H54 (cell line): ENCODE measurements at regions not wholly inside any gene's neighbourhood (a gene's known extent, or its start where the extent isn't known, plus 50 kb on each side); places are given as distances from the start of the nearest gene placed in this dataset.

Source experiments
- DNase-seq: peaks from one replicate; pipeline ENCODE4 v3.0.0; 2011; ENCODE audit warnings: low spot score, mixed read lengths; ENCODE audit not compliant: insufficient read length
- FAIRE-seq: peaks from 3 replicates; lab custom pipeline; 2011; peaks lifted over from hg19 to GRCh38; lab: Jason Lieb, UNC
- POLR2A ChIP-seq: IDR thresholded peaks from 2 replicates; pipeline ENCODE4 v1.6.1; 2011; ENCODE audit warnings: low read depth, mild to moderate bottlenecking, low read length

DNA sequence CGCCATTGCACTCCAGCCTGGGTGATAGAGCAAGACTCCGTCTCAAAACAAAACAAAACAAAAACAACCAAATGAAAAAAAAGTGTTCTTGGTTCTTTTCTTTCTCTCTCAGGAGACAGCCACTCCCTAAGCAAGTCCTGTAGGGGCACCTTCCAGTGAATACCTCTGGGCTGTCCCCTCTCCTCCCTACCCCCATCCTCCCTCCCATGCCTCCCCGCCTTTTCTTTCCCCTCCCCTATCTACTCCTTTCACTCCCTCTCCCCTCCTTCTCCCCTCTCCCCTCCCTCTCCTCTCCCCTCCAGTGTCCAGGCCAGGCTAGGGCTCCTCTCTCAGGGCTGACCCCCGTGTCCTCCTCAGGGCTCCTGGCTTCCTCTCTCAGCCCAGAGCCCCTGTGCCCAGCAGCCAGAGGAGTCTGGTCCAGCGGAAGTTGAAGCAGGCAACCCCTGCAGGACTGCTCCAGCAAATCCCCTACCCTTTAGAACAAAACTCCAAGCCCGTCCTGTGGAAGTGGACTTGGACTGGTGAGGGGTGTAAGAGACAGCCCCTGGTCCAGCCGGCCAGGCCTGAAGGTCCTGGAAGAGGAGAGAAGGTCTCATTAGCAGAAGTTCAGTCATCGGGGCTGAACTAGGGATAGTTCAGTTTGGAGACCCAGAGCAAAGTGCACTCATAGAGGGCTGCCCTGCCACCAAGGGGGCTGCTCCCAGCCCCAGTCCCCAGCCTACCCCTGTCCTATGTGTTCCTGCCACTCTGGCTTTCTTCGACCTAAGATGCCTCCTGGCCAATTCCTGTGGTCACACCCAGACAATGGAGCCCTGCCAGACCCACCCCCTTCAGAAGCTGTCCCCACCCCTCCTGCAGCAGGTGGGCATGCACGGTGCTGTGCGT lies 79.8 kb upstream of the IQSEC1 start:
- DNase-seq (no peak), FAIRE-seq (no peak)
- TF ChIP-seq POLR2A = no peak

DNA sequence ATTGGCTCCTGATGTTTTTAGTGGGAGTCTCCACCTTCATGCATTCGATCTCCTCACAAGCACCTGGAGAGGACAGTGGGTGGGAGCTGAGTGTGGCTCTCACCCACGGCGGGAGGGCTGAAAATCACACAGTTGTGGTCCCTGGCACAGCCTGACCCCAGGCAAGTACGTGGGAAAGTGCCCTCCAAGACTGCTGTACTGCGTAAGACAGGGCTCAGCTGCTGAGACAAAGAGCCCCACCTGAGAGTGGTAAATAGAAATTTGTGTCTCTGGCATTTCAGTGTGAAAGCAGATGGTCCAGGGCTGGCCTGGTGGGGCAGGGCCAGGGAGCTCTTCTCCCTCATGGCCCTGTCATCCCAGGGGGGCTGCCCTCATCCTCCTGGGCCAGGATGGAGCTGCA lies 77.4 kb upstream of the IQSEC1 start:
- DNase-seq = no peak
- no peak for FAIRE-seq
- no peak for TF ChIP-seq POLR2A

DNA sequence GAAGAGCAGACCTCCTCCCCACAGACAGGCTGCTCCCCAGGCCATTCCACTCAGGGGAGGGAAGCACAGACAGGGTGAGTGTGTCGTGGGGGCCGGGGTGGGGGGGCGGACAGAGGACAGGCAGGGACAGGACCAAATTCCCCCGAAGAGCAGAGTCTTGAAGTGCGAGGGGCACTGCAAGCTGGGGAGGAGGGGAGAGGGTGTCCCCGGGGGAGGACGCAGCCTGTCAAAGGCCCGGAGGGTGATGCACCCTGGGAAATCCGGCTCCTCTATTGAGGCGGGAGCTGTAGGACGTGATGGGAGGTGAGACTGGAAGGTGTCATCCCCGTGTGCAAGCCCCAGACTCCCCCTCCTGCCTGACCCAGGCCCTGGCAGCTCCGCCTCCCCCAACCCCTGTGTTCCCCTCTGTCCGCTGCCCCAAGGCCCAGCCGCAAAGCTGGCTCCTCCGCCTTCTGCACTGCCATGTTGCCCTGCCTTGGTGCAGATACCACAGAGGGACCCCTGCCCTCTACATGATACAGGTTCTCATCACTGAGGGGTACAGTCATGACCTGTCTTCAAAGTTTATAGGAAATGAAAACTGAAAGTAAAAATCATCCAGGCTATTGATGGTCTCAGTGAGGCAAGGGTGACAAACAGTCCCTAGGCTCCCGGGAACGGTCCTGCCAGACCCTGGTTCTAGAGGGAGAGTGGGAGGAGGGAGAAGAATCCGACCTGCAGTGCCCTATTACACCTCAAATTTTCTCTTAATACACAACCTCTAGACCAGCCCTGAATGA lies 76.3 kb upstream of the IQSEC1 start:
- no peak for TF ChIP-seq POLR2A
- no peak for FAIRE-seq
- no peak for DNase-seq

DNA sequence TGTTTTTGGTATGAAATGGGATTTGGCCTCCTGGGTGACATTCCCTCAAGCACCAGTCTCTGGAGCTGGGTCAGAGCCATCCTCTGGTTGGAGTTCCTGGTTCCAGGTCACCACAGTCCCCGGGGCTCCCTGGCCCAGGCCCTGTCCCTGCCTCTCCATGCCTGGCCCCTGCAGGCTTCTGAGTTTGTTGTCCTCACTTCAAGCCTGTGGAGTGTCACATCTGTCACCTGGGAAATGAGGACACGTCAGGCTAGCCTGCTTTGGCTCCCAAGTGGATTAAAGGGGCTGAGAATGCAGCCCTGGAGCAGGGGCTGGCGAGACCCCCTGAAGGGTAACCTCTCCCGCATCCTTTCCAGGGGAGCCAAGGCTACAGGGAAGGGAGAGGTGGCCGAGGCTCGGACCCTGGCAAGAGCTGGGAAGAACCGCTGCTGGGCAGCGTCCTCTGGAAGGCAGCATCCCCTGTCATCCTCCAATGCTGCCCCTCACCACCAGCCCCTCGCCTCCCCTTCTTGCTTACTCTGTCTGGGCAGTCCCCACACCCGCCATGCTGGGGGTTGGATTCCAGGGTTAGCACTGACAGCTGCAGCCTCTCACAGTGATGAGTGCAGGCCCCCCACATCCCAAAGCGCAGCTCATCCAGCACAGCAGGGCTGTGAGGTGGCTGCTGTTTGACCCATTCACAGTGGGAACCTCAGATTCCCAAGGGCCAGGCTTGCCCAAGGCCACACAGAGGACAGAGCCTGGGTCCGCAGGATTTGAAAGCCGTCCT lies 75.5 kb upstream of the IQSEC1 start:
- no peak for TF ChIP-seq POLR2A
- no peak for FAIRE-seq

DNA sequence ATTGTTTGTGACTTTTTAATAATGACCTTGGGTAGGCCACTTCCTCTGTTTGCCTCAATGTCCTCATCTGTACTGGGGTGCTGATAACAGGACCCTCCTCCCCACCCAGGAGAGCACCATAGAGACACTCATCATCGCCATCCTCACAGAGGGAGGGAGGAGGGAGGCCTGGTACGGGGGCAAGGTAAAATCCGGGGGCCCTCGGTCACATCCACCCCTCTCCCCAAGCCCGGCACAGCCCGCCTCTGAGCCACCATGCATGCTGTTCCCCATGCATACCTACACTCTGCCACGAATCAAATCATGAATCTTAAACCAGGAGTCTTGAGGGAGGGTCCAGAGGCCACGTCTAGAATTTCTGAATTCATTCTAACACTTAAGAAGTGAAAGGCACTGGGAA lies 74.9 kb upstream of the IQSEC1 start:
- TF ChIP-seq POLR2A = no peak
- FAIRE-seq (no peak), DNase-seq (no peak)

More for the DNA sequence above, 75.5 kb upstream of the IQSEC1 start:
- DNase-seq = no peak

DNA sequence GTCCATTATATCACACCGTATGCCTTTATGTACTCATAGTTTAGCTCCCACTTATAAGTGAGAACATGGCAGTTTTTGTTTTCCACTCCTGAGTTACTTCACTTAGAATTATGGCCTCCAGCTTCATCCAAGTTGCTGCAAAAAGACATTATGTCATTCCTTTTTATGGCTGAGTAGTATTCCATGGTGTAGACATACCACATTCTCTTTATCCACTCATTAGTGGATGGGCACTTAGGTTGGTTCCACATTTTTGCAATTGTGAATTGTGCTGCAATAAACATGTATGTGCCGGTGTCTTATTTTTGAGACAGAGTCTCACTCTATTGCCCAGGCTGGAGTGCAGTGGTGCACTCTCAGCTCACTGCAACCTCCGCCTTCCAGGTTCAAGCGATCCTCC lies 74.1 kb upstream of the IQSEC1 start:
- FAIRE-seq (no peak), DNase-seq (no peak)
- no peak for TF ChIP-seq POLR2A

DNA sequence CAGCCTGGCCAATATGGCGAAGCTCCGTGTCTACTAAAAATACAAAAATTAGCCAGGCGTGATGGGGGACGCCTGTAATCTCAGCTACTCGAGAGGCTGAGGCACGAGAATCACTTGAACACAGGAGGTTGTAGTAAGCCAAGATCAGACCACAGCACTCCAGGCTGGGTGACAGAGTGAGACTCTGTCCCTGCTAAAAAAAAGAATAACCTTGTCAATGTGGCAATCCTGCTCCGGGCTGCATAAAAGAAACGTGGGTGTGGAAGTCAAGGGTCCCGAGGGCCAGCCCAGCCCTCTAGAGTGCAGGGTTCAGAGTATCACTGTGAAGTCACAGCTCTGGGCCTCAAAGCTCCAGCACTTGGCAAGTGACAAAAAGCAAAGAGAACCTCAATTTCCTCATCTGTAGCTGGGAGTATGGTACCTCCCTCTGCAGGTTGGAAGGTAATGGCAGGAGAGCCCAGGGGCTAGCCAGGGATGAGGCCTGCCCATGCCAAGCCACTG lies 73.5 kb upstream of the IQSEC1 start:
- DNase-seq (no peak), FAIRE-seq (no peak)
- TF ChIP-seq POLR2A = no peak

DNA sequence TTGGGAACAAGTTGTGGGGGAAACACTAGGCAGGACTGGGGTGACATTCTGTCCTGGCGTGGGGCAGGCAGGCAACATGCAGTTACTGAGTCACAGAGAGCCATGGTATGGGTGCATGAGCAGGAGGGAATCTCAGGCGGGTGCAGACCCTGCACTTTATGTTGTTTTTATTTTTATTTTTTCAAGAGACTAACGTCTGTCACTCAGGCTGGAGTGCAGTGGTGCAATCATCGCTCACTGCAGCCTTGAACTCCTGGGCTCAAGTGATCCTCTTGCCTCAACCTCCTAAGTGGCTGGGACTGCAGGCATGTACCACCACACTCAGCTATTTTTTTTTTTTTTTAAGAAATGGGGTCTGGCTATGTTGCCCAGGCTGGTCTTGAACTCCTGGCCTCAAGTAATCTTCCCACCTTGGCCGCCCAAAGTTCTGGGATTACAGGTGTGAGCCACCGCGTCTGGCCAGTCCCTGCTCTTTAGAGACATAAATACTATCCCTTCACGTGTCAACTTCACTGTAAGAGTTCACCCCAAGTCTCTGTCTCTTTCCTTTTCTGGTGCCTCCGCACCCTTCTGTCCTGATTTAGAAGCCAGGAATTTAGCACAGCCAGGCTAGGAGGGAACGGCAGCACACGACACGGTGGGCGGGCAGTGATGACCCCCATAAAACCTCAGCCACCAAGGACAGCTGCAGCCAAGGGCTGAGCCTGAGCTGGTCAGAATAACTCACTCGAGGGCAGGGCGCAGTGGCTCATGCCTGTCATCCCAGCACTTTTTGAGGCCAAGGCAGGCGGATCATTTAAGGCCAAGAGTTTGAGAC lies 72.8 kb upstream of the IQSEC1 start:
- TF ChIP-seq POLR2A = no peak
- FAIRE-seq (no peak), DNase-seq (no peak)

DNA sequence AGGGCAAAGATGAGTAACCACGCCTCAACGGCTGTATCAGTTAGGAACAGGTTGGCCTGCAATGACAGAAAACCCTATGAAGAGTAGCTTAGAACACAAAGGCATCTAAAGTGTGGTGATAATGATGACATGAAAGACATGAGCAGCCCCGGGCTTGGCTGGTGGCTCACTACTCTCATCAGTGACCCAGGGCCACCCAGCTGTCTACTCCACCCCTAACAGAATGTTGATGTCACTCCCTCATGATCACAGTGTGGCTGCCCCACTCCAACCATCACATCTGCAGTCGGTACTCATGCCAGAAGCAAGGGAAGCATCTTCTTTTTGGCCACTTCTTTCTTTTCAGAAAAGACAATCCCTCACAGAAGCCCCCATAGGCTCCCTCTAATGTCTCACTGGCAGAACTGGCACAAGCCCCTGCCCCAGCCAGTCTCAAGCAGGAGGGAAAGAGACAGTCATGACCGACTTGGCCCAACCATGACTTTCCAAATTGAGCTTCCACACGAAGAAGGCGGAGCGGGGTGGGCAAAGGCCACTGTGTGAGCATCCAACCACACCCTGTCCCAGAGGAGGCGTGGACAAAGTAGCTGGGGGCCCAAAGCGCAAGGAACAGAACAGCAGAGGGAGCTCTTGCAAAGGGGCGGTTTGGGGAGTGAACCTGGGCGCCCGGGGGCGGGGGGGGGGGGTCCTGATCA lies 72.0 kb upstream of the IQSEC1 start:
- no peak for TF ChIP-seq POLR2A
- FAIRE-seq = no peak
- no peak for DNase-seq

DNA sequence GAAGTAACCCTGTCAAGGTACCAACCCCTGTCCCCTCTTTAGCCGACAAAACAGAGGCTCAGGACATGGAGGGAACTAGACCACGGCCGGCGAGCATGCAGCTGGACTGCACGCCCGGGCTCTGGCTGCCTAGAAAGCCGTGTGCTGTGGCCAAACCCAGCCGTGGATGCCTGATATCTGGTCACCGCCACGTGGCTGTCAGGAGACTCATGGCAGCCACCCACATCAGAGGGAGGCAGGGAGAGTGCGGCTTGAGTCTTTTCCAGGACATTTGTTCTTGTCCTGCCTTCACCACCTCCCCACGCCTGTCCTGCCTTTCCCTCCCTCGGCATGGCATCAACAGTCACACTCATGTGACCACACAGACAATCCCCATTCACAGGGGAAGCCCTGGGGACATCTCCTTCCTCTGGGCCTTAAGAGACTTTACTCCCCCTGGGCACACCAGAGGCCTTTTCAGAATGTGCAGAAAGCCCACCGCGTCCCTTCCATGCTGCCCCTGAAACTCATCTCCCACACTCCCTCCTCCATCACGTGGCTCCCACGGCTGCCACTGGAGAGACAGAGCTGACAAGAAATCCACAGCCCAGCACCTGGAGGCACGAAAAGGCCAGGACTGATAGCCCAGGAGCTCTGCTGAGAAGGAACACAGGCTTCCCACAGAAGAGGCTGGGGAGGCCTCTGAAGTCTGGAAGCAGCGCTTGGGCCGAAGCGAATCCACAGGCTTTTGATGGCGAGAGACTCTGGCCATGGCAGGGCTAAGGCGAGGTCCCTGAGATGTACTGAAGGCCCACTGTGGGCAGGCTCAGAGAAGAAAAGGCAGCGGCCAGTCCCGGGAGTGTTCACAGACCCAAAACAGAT lies 71.2 kb upstream of the IQSEC1 start:
- FAIRE-seq (no peak), DNase-seq (no peak)
- TF ChIP-seq POLR2A = no peak

DNA sequence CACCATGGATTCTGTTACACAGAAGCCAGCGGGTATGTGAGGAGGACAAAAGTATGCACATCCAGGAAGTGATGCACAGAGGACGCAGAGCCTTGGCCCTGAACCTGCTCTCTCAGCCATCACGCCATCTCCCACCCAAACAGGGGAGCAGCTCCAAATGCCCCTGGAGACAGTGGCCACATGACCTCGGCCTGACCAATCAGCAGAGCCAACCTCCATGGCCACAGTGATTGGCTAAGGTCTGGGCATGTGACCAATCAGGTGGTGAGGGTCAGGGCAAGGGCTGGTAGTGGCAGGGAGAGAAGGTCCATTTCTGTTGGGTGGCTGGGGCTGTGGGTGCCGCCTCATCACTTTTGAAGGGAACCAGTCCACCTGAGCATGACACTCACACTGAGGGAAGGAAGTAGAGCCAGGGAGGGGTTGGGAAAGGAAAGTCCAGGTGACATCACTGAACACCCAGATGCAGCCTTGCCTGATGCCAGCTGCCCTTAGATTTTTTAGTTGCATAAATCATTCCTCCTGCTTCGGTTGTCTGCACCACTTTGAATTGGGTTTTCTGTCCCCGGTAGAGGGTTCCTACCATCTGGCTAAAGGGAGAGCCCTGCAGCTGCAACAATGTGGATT lies 70.3 kb upstream of the IQSEC1 start:
- FAIRE-seq (no peak), DNase-seq (no peak)
- no peak for TF ChIP-seq POLR2A
